Stimulated activated CD4-positive, alpha-beta T cell treated with anti-CD3 and anti-CD28 coated beads, Interleukin-2, amount 100 ng/mL, for 48 hours (primary cell): ENCODE measurements at regions not wholly inside any gene's neighbourhood (a gene's known extent, or its start where the extent isn't known, plus 50 kb on each side); places are given as distances from the start of the nearest gene placed in this dataset.
"Not testable (repeated sequence)": the region's sequence is repeated elsewhere in the genome, so short reads cannot be mapped to it uniquely, and the experiment has no call there.

Experiments used
- DNase-seq, 2 donors: peaks; one replicate each; pipeline ENCODE4 v3.0.0-alpha.2; 2020

- no peak for DNase-seq
Observed at GRCh38 chr3:66863205-66864111, 134.6 kb upstream of the KBTBD8 start.

GRCh38 chr3:66884659-66885058 lies 113.4 kb upstream of the KBTBD8 start:
- DNase-seq = no peak

GRCh38 chr3:66885326-66886000 lies 112.6 kb upstream of the KBTBD8 start:
- no peak for DNase-seq

- no peak for DNase-seq
Observed at GRCh38 chr3:66889750-66890494, 108.2 kb upstream of the KBTBD8 start.

- DNase-seq = no peak
Observed at GRCh38 chr3:66898155-66898554, 100.0 kb upstream of the KBTBD8 start.

- no peak for DNase-seq
Observed at GRCh38 chr3:66904336-66904735, 93.8 kb upstream of the KBTBD8 start.

- DNase-seq = no peak
Observed at GRCh38 chr3:66904831-66905493, 93.1 kb upstream of the KBTBD8 start.

- no peak for DNase-seq
Observed at GRCh38 chr3:66907136-66907535, 91.0 kb upstream of the KBTBD8 start.

GRCh38 chr3:66910266-66911055 lies 87.6 kb upstream of the KBTBD8 start:
- no peak for DNase-seq

GRCh38 chr3:66912306-66912705 lies 85.8 kb upstream of the KBTBD8 start:
- no peak for DNase-seq

GRCh38 chr3:66922058-66922457 lies 76.0 kb upstream of the KBTBD8 start:
- no peak for DNase-seq

- DNase-seq = no peak
Observed at GRCh38 chr3:66923969-66924368, 74.1 kb upstream of the KBTBD8 start.

- DNase-seq = no peak
Observed at GRCh38 chr3:66928252-66928651, 69.9 kb upstream of the KBTBD8 start.

GRCh38 chr3:66931291-66931690 lies 66.8 kb upstream of the KBTBD8 start:
- no peak for DNase-seq

- DNase-seq = no peak
Observed at GRCh38 chr3:66931699-66932098, 66.4 kb upstream of the KBTBD8 start.

GRCh38 chr3:66933233-66933632 lies 64.9 kb upstream of the KBTBD8 start:
- no peak for DNase-seq

GRCh38 chr3:66934041-66934440 lies 64.1 kb upstream of the KBTBD8 start:
- no peak for DNase-seq

- DNase-seq = no peak
Observed at GRCh38 chr3:66934725-66935124, 63.4 kb upstream of the KBTBD8 start.

- not testable (repeated sequence) for DNase-seq
Observed at GRCh38 chr3:66937041-66937440, 61.1 kb upstream of the KBTBD8 start.

- DNase-seq = peak; percentile 5
Observed at GRCh38 chr3:66938338-66938963, 59.7 kb upstream of the KBTBD8 start.

GRCh38 chr3:66948041-66948440 lies 50.1 kb upstream of the KBTBD8 start:
- no peak for DNase-seq
